GM21360 (cell line): ENCODE measurements at regions not wholly inside any gene's neighbourhood (a gene's known extent, or its start where the extent isn't known, plus 50 kb on each side); places are given as distances from the start of the nearest gene placed in this dataset.

Experiments used
- ATAC-seq: cut with Tn5 transposase; IDR thresholded peaks from one replicate; pipeline ENCODE4 v1.9.1; 2021; ENCODE audit warnings: mild to moderate bottlenecking, moderate library complexity; ENCODE audit not compliant: unreplicated experiment

- no peak for ATAC-seq
Observed at GRCh38 chr2:158904627-158905177, 63.7 kb upstream of the TANC1 start.

GRCh38 chr2:158905341-158905740 lies 63.1 kb upstream of the TANC1 start:
- no peak for ATAC-seq

- ATAC-seq, result no peak
Observed at GRCh38 chr2:158905784-158906183, 62.7 kb upstream of the TANC1 start.

GRCh38 chr2:158907926-158908456 lies 60.4 kb upstream of the TANC1 start:
- no peak for ATAC-seq

- no peak for ATAC-seq
Observed at GRCh38 chr2:158912112-158912511, 56.3 kb upstream of the TANC1 start.

- ATAC-seq, result no peak
Observed at GRCh38 chr2:158912765-158913164, 55.7 kb upstream of the TANC1 start.

- no peak for ATAC-seq
Observed at GRCh38 chr2:158914066-158914465, 54.4 kb upstream of the TANC1 start.

- no peak for ATAC-seq
Observed at GRCh38 chr2:158914731-158915130, 53.7 kb upstream of the TANC1 start.

- no peak for ATAC-seq
Observed at GRCh38 chr2:158917121-158917520, 51.3 kb upstream of the TANC1 start.

GRCh38 chr2:158918452-158918851 lies 50.0 kb upstream of the TANC1 start:
- no peak for ATAC-seq
